ENCODE measurements at regions not wholly inside any gene's neighbourhood (a gene's known extent, or its start where the extent isn't known, plus 50 kb on each side); places are given as distances from the start of the nearest gene placed in this dataset.
"Not testable (repeated sequence)": the region's sequence is repeated elsewhere in the genome, so short reads cannot be mapped to it uniquely, and the experiment has no call there.

- DNase-seq: no peak
These were observed 364.5 kb downstream of the TYW1 start for GRCh38 chr7:67361150-67361549.

- DNase-seq: peak; percentile 4
These were observed 367.9 kb downstream of the TYW1 start for GRCh38 chr7:67364441-67365017.

GRCh38 chr7:67371429-67372305 is 375.0 kb downstream of the TYW1 start:
- DNase-seq: peak; percentile 54

GRCh38 chr7:67373389-67373788 is 376.8 kb downstream of the TYW1 start:
- DNase-seq: not testable (repeated sequence)

- DNase-seq: no peak
These were observed 378.8 kb downstream of the TYW1 start for GRCh38 chr7:67375427-67375826.

- peak; percentile 68 for DNase-seq
These were observed 381.6 kb downstream of the TYW1 start for GRCh38 chr7:67377939-67378862.

DNA sequence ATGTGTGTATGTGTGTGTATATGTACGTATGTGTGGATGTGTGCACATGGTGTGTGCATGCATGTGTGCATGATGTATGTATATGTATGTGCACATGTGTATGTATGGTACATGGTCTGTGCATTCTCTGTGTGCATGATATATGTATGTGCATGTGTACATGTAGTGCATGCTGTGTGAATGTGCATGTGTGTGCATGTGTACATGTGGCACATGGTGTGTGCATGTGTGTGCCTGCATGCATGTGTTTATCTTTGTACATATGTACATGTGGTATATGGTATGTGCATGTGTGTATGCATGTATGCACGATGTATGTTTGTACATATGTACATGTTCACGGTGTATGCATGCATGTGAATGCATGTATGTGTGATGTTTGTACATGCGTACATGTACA is 383.7 kb downstream of the TYW1 start:
- no peak for DNase-seq

- DNase-seq: no peak
These were observed 384.2 kb downstream of the TYW1 start for GRCh38 chr7:67380858-67381257.

DNA sequence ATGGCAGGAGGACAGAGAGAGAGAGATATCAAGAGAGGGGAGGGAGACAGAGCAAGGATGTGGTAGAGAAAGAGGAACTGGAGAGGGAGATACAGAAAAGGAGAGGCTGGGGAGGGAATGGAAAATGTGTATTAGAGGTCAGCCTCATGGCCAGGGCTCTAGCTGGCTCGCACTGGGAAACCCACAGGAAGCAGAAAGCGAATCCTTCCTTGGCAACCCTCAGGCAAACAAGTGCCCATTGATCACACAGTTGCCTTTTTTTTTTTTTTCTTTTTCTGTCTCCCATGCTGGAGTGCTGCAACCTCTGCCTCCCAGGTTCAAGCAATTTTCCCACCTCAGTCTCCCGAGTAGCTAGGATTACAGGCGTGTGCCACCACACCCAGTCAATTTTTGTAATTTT is 391.2 kb downstream of the TYW1 start:
- DNase-seq: no peak

DNA sequence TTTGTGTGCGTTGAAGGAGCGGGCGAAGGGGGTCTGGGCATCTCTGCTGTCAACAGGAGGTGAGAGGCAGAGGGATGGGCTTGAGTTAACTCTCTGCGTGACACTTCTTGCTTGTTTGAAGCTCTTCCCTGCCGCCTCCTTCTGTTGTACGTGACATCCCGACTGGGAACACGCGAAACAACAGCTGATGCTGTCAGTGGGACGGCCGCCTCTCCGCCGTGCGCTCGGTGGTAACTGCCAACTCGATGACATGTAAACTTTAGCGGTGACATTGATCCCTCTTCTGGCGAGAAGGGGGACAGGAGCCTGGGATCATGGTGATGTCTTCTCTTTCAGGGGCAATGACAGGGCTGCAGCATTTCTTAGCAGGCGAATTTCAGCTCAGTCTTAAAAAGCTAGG is 394.5 kb downstream of the TYW1 start:
- DNase-seq: no peak

GRCh38 chr7:67392596-67393438 is 396.2 kb downstream of the TYW1 start:
- DNase-seq: no peak

DNA sequence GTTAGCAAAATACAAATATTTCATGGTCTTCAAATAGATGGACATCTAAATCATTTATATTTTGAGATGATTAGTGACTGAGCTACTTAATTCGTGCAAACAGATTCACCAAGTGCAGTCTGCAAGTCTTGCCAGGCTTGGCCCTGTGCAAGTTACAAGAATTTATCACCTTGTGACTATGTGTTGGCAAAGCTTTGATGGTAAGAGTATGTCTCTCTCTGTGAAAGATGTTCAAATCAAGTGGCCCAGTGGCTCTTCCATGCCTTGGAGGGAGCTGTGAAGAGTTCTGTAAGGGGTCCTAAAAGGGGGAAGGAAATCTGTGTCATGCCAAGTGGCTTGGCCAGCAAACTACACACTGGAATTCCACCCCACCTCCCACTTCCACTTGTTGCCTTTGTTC is 397.3 kb downstream of the TYW1 start:
- no peak for DNase-seq

DNA sequence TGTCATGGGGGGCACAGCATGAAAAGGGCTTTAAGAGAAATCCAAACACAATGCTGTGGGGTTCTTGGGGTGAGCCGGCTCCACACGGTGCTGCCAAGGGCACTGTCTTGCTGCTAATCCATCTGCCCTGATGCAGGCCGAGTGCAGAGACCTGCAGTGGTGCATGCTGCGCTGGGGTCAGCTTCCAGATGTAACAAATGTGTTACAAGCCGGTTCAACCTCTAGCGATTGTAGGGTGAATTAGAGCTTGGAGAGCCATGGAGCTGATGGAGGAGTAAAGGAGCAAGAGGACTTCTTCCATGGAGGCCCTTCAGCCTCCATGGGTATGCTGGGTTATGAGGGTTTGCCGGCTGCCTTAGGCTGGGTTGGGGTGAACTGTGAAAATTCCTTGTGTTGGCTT is 402.3 kb downstream of the TYW1 start:
- no peak for DNase-seq

DNA sequence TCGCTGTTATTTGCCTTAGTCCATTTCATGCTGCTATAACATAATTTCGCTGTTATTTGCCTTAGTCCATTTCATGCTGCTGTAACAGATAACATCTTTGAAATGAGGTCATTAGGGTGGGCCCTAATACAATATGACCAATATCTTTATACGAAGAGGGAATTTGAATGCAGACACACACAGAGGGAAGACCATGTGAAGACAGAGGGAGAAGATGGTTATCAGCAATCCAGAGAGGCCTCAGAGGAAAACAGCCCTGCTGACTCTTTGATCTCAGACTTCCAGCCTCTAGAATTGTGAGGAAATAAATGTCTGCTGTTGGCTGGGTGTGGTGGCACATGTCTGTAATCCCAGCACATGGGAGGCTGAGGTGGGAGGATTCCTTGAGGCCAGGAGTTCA is 404.9 kb downstream of the TYW1 start:
- DNase-seq: no peak

GRCh38 chr7:67402280-67402679 is 405.6 kb downstream of the TYW1 start:
- no peak for DNase-seq

- no peak for DNase-seq
These were observed 410.3 kb downstream of the TYW1 start for GRCh38 chr7:67406976-67407375.

- no peak for DNase-seq
These were observed 410.9 kb downstream of the TYW1 start for GRCh38 chr7:67407392-67408071.

DNA sequence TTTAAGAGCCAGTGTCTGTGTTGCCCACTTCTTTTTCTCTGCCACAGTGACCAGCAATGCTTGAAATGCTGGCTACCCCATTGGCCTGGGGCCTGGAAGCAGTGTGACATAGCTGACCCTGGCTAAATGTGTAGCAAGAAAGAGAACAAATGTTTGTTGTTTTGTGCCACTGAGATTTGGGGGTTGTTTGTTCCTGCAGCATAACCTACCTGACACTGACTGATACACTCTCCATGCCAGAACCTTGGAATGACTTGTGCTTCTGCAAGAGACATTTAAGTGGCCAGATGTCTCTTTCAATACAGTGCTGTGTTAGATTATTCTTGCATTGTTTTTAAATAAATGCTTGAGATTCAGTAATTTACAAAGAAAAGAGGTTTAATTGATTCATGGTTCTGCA is 411.5 kb downstream of the TYW1 start:
- DNase-seq: no peak

- DNase-seq: no peak
These were observed 417.0 kb downstream of the TYW1 start for GRCh38 chr7:67413670-67414069.

DNA sequence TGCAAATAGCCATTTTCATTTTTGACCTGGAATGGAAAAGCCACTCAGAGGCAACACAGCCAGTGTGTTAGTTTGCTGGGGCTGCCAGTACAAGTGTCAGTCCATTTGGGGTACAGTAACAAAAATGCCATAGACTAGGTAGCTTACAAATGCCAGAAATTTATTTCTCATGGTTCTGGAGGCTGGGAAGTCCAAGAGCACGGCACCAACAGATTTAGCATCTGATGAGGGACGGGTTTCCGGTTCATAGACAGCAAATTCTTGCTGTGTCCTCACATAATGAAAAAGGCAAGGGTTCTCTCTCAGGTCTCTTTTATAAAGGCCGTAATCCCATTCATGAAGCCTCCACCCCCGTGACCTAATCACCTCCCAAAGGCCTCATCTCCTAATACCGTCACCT is 418.2 kb downstream of the TYW1 start:
- DNase-seq: no peak

DNA sequence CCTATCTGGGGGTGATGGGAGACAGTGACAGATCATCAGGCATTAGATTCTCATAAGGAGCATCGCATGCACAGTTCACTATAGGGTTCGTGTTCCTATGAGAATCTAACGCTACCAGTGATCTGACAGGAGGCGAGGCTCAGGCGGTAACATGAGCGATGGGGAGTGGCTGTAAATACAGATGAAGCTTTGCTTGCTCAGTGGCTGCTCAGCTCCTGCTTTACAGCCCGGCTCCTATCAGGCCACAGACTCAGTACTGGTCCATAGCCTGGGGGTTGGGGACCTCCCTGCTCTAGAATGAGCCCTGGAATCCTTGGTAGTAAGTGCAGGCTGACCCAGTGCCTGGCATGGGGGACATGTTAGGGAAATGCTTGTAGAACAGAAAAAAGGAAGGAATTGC is 426.0 kb downstream of the TYW1 start:
- DNase-seq: no peak

GRCh38 chr7:67423065-67423464 is 426.4 kb downstream of the TYW1 start:
- no peak for DNase-seq

Measured in stimulated activated CD4-positive, alpha-beta T cell treated with anti-CD3 and anti-CD28 coated beads, Interleukin-15, amount 100 ng/mL, for 24 hours (primary cell).